GM04503 (cell line): ENCODE measurements at regions not wholly inside any gene's neighbourhood (a gene's known extent, or its start where the extent isn't known, plus 50 kb on each side); places are given as distances from the start of the nearest gene placed in this dataset.

ENCODE experiments used
- DNase-seq: peaks from one replicate; pipeline ENCODE4 v3.0.0-alpha.2; 2012; ENCODE audit warnings: low read depth

DNA sequence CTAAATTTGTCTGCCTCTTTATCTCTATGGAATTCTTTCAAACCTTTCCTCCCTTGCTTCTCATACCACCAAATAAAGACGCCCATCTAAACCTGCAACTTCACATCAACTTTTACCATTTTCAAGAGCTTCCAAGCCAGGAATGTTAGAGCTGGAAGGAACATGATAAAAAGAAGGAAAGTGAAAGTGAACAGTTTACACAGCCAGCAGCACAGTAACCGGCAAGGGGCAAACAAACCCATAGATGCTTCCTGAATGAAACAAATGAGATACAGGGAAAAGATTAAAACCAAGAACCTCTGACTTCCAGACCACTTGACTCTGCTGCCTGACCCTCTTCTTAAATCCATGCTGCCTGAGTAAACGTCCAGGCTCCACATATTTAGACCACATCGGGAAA, 231.1 kb upstream of the CA10 start:
- DNase-seq, result no peak

DNA sequence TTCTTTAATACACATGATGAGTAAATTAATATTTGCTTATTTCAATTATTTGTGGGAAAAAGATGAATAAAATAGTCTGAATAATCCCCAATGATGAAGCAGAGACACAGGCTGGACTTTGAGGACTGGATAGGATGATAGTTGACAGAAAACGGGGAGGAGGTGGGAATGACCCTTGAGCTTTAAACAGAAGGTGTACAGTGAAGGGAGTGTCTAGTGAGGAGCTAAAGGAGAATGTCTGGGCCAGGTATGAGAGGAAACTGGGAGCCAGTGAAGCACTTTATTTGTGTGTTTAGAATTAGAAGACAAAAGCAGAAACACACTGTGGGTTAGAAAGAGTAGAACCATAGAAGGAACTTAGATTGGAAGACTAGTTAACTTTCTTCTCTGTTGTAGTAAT, 230.4 kb upstream of the CA10 start:
- DNase-seq, result no peak

DNA sequence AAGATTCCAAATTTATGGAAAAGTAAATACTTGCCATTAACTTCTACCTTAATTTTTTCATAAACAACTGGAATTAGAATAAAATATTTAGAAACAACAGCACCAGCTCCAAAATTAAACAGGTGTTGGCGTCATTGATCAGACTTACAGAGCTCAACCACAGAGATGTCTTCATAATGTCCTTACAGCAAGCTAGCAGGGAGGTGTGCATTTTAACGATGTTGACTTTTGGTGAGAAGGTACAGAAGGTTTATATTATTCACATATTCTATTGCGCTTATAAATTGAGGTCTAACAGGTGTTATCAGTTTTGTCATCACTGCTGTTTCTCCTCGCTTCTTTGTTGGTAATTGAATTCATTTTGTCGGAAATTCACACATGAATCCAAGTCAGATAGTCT, 226.2 kb upstream of the CA10 start:
- DNase-seq, result no peak

DNA sequence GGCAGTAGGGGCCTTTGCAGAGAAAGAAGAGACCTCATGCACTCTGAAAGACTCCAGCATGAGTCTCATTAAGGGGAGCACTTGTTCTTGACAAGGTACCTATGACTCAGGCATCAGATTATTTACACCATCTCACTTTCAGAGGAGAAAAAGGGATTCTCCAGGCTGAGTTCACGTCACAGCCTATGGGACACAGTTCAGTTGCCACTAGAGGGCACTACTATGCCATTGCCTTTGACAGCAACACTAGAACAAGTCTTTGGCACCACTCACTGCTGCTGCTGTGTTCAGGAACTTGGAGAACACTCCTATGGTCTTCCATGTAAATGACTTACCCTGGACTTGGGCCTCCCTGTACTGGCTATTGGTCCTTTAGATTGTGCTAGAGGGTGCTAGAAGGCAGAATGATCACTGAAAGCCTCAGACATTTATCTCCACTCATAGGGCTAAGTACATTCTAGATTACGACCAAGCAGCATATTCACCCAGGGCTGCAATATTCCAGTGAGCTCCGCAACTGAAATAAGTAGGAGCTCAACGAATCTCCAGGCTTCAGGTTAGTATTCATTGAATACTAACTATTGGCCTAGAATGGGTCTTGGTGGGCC, 225.1 kb upstream of the CA10 start:
- DNase-seq, result no peak

DNA sequence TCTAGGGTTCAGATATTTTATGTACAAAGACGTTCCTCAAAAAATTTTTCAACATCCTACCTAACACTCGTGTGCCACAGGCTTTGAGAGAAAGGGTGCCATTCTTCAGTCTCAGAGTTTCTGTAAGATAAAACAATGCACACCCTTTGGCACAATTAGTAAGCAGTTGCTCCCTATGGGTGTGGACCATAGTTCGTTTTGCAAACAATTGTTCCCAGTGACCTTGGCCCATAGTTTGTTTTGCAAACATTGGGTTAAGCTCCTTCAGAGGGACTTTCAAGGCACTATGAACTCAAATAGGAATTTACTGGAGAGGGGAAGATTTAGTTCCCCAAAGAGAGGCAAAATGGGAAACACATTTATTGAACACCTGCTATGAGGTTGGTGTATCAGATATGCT, 220.3 kb upstream of the CA10 start:
- no peak for DNase-seq

DNA sequence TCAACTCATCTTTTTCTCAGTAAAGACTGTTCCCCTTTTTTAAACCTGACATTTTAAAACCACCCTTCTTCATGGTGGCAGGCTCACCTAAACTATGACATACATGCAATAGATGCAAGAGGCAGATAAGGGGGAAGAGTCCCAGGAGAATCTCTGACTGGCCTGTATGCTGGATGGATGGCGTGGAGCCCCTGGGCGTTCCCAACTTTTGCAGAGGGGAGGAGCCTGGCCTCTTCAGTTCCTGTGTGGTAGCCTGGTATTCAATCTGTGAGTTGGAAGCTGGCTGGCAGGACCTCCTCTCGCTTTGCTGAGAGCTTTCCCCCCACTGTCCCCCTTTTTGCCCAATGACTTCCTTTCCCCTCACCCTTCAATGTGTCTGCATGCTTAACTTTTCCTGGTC, 217.6 kb upstream of the CA10 start:
- no peak for DNase-seq

DNA sequence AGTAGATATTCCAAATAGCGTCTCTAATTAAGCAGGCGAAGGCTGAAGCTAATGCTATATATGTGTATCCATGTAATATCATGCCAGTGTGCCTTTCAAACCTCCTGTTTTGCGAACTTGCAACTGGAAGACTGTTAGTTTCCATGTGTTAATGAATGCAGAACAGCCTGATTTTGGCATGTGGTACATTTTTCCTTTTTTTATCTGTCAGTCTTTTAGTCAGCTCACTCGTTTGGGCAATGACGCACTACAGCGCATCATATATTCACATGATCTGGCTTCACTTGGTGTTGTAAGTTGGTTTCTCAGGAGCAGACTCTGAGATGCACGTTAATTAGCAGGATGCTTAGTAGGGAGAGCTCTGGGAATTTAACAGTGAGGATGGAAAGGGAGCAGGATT, 210.4 kb upstream of the CA10 start:
- DNase-seq, result no peak

DNA sequence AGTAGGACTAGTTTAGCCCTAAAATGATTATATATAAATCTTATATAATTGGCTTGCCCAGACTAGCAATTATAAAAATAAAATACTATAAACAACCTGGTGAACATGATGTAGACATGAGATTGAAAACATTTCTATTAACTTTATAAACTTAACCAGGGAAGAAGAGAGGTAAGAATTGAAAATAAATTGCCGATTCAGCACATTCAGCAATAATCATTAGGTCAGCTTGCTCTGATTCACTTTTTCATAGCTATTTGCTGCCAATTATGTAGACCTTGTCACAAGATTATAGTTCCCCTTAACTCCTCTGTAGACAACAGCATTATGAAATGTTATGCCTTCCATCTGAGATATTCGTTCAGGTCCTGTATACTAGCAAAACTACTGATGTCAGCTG, 199.3 kb upstream of the CA10 start:
- no peak for DNase-seq

DNA sequence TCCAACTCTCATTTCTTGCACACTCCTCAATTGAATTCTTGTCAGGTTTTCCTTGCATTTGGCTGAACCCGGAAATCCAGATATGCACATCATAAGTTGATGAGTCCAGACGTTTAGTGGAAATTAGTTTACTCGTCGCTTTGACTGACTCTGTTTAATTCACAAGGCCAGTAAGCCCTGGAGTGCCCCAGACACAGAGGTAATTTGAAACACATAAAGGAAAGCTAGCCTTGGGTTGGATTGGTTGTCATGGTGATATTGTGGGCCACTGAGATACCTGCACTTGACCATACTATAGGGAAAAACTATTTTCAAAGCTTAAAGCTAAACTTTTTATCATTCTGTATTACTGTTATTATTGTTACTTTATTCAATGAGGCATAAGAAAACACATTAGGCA, 178.3 kb upstream of the CA10 start:
- no peak for DNase-seq

DNA sequence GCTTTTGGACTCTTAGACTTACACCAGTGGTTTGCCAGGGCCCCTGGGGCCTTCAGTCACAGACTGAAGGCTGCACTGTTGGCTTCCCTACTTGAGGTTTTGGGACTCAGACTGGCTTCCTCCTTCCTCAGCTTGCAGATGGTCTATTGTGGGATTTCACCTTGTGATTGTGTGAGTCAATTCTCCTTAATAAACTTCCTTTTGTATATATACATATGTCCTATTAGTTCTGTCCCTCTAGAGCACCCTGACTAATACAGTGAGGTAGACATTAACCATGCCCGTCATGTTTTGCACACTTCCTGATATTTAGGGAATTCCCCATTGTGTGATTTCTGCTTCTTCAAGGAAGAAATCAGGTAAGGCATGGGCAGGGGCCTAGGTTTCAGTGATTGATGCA, 147.8 kb upstream of the CA10 start:
- DNase-seq, result no peak

DNA sequence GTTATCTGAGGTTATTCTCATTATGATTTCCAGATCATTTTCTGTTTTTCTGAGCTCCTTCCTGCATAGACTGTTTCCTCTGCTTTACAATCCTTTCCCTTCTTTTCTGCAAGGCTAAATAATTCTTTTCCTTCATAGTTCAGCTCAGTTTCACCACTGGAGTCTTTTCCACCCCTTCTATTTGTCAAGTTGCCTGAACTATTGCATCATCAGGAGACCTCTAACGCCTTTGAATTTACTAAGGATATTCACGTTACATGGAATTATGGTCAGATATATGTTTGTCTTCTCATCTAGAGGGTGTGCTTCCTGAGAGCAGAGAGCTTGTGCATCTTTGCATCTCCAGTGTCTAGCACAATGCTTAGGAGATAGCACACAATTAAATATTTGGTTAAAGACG, 140.4 kb upstream of the CA10 start:
- DNase-seq, result no peak

DNA sequence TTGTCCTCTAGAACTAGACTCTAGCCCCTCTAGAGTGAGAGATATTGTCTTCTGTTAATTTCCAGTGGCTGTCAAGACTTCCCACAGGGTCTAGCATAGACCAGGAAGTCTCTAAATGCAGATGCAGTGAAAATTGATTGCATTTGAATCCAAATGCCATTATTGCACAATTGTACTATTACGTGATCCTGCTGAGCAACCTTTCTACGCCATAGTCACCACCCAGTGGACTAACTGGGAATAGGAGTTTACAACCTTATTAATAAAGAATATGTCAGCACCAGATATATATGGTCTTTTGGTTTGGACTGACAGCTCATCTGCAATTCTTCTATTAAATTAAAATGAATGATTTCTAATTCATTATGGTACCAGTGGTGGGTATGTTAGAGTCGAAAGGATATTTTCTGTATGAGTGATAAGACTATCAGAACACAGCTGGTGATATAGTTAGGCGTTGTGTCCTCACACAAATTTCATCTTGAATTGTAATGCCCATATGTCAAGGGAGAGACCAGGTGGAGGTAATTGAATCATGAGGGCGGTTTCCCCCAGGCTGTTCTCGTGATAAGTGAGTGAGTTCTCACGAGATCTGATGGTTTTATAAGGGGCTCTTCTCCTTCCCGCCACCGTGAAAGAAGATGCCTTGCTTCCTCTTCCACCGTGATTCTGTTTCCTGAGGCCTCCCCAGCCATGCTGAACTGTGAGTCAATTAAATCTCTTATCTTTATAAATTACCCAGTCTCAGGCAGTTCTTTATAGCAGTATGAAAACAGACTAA, 138.9 kb upstream of the CA10 start:
- DNase-seq, result no peak

DNA sequence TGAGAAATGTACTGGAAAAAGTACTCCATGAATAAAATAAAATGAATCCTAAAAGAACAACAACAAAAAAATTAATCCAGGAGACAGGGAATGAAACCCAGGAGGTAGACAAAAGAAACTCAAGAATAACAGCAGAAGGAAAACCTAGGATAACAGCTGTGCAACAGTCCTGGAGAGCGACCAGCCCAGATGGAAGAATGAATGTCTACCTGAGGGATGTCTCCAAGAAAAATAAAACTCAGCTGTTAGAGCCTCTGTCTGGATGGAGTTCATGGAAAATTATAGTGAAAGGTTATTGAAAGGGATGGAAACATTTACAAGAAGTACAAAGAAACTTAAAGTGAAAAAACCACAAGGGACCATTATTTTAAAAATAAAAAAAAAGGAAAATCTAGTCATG, 135.8 kb upstream of the CA10 start:
- no peak for DNase-seq

DNA sequence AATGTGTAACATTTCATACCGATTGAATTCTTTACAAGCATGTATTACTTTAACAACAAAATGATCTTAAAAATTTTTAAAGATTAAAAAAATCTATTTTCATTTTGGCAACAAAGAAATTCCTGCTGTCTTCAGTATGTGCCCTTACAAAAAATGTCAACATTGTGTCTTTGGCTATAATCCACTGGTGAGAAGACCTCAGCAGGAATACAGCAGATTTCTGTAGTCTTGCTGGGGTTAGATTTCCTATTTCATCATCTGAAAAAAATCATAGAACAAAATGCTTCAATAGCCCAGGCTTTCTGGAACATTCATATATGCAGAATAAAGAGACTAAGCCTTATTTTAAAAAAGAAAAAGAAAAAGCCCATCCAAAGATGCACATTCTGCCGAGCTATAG, 129.1 kb upstream of the CA10 start:
- DNase-seq, result no peak

DNA sequence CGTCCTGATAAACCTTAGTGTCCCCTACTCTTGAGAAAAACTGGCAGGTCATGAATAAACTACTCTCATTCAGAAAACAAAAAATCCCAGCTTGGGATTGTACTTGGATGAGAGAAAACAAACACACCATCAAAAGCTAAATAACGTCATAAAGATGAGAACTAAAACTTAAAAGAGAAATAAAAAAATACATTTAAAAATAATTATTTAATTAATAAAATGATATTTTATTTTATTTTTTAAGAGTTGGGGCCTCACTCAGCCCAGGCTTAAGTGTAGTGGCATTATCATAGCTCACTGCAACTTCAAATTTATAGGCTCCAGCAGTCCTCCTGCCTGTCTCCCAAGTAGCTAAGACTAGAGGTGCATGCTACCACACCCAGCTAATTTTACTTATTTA, 125.4 kb upstream of the CA10 start:
- no peak for DNase-seq

DNA sequence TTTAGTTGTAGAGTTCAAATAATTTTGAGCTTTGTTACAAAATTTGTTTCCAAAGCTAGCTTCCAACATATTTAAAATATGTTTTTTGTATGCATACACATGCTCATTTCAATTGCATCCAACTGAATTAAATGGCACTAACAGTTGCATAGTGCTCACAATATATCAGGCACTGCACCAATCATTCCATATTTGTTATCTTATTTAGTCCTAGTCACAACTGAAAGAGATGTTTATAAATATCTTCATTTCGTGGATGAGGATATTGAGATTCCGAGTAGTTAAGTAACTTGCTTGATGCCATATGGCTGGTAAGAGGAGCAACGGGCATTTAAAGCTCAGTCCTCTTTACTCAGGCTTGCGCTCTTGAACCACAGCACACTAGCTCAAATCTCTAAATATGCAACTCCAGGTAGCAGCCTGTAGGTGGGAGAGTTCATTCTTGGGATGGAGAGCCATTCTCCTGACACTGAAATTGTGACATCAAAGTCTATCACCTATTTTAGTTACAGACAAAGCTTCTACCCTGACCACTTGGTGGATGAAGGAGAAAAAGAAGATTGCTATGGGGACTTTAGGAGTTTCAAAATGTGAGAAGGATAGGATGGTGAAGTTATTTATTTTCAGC, 118.0 kb upstream of the CA10 start:
- no peak for DNase-seq

DNA sequence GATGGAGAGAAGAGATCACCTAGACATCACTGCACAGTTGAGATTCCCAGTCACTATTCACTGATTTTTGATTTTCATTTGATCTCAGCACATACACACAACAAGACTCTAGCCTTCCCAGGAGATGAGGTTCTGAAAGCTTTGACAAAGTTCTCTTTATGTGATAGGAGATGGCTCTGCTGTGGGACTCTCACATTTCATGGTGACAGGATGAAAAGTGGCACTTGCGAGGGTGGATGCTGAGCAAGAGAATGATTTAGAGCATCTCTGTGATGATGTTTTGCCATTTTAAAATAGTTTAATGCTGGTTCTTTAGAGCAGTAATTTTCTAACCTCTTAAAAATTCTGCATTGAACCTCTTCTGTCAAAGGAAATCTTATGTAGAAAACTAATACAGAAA, 113.3 kb upstream of the CA10 start:
- DNase-seq, result no peak

DNA sequence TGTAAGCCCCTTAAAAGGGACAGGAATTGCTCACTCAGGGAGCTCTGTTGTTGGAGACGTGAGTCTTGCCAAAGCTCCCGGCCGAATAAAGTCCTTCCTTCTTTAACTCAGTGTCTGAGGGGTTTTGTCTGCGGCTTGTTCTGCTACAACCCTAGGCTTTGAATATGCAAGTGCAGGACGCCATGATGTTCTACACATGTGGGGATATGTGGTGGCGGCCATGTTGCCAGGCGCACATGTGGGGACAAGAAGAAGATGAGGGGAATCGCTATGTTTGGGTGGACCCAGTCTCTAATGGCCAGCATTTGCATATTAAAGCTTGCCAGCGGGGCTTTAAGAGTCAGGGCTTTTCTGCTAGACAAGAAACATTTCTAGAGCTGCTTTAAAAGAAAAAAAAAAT, 96.8 kb upstream of the CA10 start:
- DNase-seq, result no peak

DNA sequence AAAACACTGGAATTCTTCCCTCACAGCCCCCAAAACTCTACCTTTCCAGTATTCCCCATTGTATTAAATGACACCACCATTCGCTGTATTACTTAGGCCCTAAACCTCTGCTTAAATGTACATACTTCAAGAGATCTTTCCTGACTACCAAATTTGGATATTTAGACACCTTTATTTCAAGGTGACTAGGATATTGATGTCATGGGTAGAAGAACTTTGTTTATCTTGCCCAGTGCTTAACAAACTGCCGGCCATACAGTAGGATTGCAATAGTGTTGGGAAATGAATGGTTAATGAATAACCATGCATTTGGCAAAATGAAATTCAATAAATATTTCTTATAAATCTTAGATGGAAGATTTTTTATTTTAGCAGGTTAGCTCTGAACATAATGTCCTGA, 86.2 kb upstream of the CA10 start:
- no peak for DNase-seq

DNA sequence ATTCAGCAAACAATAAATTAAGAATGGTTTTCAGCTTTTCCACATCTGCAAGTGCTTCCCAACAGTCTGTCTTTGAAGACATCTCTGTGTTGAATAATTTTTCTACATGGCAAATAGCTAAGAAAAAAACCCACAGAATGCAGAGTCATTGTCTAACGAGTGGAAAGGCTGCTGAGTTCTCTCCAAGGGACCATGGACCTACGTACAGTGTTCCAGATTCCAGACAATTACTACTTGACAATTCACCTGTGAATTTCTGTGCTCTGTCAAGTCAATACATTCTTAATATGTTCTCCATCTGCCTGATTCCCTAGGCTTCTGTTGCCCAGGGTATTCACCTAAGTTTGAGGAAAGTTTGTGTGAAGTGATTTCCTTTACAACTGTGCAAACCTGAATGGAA, 83.8 kb upstream of the CA10 start:
- no peak for DNase-seq

DNA sequence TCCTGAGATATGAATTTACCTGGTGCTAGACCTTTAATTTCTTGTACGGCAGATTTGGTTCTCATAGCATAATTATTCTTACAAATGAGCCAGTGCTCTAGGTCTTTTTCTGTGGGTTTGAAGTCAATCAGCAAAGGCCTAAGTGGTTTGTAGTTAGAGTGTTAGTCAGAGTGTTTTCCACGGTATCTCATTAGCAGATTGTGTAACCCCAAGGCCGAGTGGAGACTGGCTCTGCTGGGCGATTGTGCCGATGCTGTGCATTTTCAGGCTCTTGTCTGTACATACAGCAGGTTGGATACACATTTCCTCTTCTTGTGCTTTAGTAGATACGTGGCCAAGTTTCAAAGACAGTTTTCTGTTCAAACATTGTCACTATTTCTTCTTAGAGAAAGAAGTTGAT, 78.6 kb upstream of the CA10 start:
- no peak for DNase-seq

DNA sequence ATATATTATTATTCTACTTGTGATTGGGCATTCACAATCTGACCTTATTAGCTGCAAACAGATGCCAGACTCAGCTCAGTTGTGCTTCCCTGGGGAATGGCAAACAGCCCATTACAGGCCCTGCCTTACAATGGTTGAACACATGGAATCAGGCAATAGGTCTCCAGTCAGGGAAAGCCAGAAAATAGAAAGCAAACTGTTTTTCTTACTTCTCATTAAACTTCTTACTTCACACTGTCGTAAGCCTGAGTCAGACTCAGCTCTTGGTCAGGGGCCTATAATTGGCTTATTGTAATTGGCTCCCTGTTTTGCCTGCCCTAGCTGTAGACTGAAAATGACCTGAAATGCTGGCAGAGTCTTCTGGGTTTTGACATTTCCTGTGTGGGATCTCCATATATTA, 77.0 kb upstream of the CA10 start:
- DNase-seq, result no peak

DNA sequence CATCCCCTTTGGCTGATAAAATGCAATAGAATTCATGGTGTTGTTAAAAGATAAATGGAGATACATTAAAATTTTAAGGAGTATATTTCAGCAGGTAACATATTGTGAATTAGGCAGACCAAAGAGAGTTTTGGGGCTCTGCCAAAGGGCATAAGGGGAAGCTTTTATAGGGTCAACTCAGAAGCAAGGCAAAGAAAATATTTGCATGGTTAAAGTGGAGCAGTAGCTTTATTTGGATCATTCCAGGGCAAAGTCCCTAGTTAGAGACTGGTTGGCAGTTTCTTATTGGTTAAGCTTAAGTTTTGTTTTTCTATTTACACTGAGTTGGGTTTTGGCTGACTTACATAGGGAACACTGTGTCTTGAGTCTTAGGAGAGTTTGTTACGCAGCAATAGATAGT, 75.1 kb upstream of the CA10 start:
- no peak for DNase-seq

DNA sequence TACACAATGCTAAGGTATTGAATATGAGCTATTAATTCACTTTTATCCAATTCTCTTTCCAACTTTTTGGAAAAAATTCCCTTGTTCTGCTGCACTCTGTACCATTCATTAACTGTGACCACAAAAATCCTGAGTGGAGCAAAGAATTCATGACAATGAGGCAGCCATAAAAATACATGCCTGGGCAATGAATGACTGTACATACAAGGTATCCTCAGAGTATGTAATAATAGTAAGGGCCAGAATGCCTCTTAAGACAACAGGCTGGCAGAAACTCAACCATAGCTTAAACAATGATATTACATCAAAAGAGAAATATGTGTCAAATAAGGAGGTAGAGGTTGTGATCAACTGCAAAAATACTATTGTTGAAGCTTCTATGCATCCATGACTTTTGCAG, 74.7 kb upstream of the CA10 start:
- DNase-seq, result no peak
